ENCODE measurements at regions not wholly inside any gene's neighbourhood (a gene's known extent, or its start where the extent isn't known, plus 50 kb on each side); places are given as distances from the start of the nearest gene placed in this dataset.

DNA sequence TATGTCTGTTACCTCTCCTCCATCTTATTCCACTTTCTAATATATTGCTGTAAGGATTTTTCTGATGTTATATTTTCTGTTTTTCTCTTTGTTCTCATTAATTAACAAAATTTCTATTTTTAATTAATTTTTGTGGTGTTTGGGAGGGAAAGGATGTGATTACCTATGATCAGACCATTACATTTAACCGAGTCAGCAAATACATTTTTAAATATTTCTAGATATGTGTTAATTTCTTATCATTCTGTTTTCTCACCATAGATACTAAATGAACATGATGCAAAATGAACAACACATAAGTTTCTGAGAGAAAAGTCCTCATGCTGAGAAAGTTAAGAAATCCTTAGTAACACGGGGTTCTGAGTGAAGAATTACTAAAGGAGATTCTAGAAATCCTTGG is 80.6 kb upstream of the P2RY1 start:
- no peak for TF ChIP-seq CTCF (IDR thresholded peaks at IDR 0.05; ENCODE audit: insufficient read depth, low read length, severe bottlenecking)
- Histone ChIP-seq H3K27me3 (ENCODE audit: control insufficient read depth, insufficient read depth, low read length) (no peaks in the 10 kb centered on the region), H3K36me3 (ENCODE audit: control insufficient read depth, insufficient read depth, low read length) (no peaks in the 10 kb centered on the region), H3K4me3 (ENCODE audit: low read depth, low read length) (no peak overlapping the region)
- FAIRE-seq (no peak), DNase-seq (ENCODE audit: low read depth) (no peak)

GRCh38 chr3:152756807-152757206 is 78.1 kb upstream of the P2RY1 start:
- FAIRE-seq (no peak), DNase-seq (ENCODE audit: low read depth) (no peak)
- no peaks in the 10 kb centered on the region for H3K27me3 ChIP-seq (ENCODE audit: control insufficient read depth, insufficient read depth, low read length)
- no peak for TF ChIP-seq CTCF (IDR thresholded peaks at IDR 0.05; ENCODE audit: insufficient read depth, low read length, severe bottlenecking)
- H3K36me3 ChIP-seq (ENCODE audit: control insufficient read depth, insufficient read depth, low read length) = no peaks in the 10 kb centered on the region
- H3K4me3 ChIP-seq (ENCODE audit: low read depth, low read length) = no peak overlapping the region

DNA sequence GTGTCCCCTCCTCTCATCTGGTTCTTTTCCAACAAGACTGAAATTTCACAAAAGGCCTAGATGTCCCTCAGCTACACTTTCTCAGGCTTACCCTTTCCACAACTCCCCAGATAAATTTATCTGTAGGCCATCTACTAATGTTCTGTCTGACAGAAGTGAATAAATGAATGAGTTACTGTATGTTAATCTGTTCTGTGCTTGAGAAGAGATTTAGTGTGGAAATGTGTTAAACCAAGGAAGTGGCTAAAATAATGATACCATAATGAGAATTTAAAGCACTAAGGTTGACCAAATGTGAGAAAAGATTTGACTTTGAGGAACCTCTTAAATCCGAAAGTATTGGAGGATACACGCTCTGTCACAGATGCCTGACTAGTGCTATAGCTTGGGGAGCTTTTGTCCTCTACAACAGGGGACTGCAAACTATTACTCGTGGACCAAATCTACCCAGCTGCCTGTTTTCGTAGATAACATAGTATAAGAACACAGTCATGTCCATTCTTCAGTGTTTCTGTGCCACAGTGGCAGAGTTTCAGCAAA is 74.8 kb upstream of the P2RY1 start:
- H3K27me3 ChIP-seq (ENCODE audit: control insufficient read depth, insufficient read depth, low read length) = no peaks in the 10 kb centered on the region
- DNase-seq (ENCODE audit: low read depth) = no peak
- no peak overlapping the region for H3K4me3 ChIP-seq (ENCODE audit: low read depth, low read length)
- no peaks in the 10 kb centered on the region for H3K36me3 ChIP-seq (ENCODE audit: control insufficient read depth, insufficient read depth, low read length)
- no peak for FAIRE-seq
- TF ChIP-seq CTCF (IDR thresholded peaks at IDR 0.05; ENCODE audit: insufficient read depth, low read length, severe bottlenecking) = no peak

DNA sequence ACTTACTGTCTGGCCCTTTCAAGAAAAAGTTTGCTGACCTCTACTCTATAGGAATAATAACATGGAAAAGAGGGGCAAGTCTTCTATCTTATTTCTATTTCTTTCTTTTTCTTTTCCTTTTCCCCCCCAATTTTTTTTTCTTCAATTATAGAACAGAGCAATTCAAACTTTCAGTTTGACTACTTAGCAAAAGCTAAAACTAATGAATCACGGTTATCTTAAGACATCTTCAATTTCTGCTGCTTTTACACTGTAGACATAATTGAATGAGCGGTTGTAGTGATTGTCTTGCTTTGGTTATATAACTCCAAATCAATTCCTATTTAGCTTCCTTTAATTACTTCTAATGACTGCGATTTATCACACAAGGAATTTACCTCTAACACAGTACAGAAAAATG is 74.3 kb upstream of the P2RY1 start:
- Histone ChIP-seq H3K36me3 (ENCODE audit: control insufficient read depth, insufficient read depth, low read length) (no peaks in the 10 kb centered on the region), H3K27me3 (ENCODE audit: control insufficient read depth, insufficient read depth, low read length) (no peaks in the 10 kb centered on the region), H3K4me3 (ENCODE audit: low read depth, low read length) (no peak overlapping the region)
- DNase-seq (ENCODE audit: low read depth) (no peak), FAIRE-seq (no peak)
- TF ChIP-seq CTCF (IDR thresholded peaks at IDR 0.05; ENCODE audit: insufficient read depth, low read length, severe bottlenecking) = no peak

- no peak for TF ChIP-seq CTCF (IDR thresholded peaks at IDR 0.05; ENCODE audit: insufficient read depth, low read length, severe bottlenecking)
- Histone ChIP-seq H3K27me3 (ENCODE audit: control insufficient read depth, insufficient read depth, low read length) (no peaks in the 10 kb centered on the region), H3K36me3 (ENCODE audit: control insufficient read depth, insufficient read depth, low read length) (no peaks in the 10 kb centered on the region), H3K4me3 (ENCODE audit: low read depth, low read length) (no peak overlapping the region)
- FAIRE-seq = no peak
- no peak for DNase-seq (ENCODE audit: low read depth)
Observed at GRCh38 chr3:152768478-152768877, 66.5 kb upstream of the P2RY1 start.

DNA sequence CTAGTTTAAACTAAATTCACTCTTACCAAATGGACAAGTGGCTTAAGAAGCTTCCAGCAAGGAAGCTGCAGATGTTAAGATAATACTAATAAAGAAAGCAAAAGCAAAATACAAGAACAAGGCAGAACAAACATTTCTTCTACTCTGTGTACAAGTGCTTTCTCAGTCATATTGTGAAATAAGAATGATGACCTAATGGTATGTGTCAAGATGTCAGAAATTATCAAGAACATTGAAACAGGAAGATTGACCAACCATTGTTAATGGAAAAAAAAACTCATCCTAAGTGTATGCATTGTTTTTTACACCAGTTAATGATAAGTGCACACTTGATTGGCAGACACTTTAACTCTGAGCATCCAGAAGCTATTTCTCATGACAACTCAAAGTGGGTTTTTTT is 65.4 kb upstream of the P2RY1 start:
- Histone ChIP-seq H3K36me3 (ENCODE audit: control insufficient read depth, insufficient read depth, low read length) (no peaks in the 10 kb centered on the region), H3K4me3 (ENCODE audit: low read depth, low read length) (no peak overlapping the region), H3K27me3 (ENCODE audit: control insufficient read depth, insufficient read depth, low read length) (no peaks in the 10 kb centered on the region)
- FAIRE-seq (no peak), DNase-seq (ENCODE audit: low read depth) (peak; percentile 79)
- TF ChIP-seq CTCF (IDR thresholded peaks at IDR 0.05; ENCODE audit: insufficient read depth, low read length, severe bottlenecking) = no peak

All from bronchial epithelial cell (primary cell).